ENCODE measurements at regions not wholly inside any gene's neighbourhood (a gene's known extent, or its start where the extent isn't known, plus 50 kb on each side); places are given as distances from the start of the nearest gene placed in this dataset.

DNA sequence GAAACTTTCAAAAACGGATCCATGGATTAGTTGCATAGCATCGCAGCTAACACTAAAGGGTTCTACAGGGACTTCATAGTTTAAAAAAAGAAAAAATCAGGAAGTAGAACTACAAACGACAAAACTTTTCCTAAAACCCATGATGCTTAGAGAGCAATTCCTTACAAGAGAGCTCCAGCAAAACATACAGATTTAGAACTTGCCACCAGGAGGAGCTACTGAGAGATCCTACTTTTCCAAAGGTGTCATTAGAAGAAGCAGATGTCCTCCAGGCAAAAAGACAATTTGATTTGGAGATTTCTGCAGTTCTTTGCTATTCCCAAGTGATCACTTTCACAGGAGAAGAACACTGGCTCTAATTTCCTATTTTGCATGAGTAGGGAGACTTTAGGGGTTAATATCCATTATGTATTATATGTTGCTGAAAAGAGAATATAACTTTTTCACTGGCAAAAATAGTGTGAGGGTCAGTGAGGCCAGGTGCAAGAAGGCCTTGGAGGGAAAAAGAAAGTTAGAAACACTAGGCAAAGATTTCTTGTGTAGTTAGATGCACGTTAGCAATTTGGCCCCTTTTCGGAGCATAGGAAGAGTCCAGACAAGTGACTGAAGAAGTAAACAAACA lies 436.2 kb downstream of the SUCLG1 start:
- Histone ChIP-seq H3K9ac (ENCODE audit: low read length) (no peak overlapping the region), H3K79me2 (ENCODE audit: insufficient read depth, low read length) (no peaks in the 10 kb centered on the region), H3K4me3 (ENCODE audit: insufficient read depth, low read length, poor library complexity, severe bottlenecking) (no peak overlapping the region), H4K20me1 (ENCODE audit: low read depth, low read length) (no peaks in the 10 kb centered on the region), H2AFZ (ENCODE audit: low read depth, low read length, severe bottlenecking) (no peak overlapping the region), H3F3A (ENCODE audit: insufficient read depth) (no peaks in the 10 kb centered on the region), H3K4me2 (ENCODE audit: low read depth, low read length, poor library complexity, severe bottlenecking) (no peak overlapping the region), H3K27me3 (ENCODE audit: low read length) (no peaks in the 10 kb centered on the region), H3K9me2 (replicated peaks; ENCODE audit: insufficient read depth, low read length) (no peaks in the 10 kb centered on the region), H3K27ac (ENCODE audit: low read depth, low read length) (no peak overlapping the region), H3K9me3 (ENCODE audit: insufficient read depth, low read length) (no peaks in the 10 kb centered on the region), H3K36me3 (ENCODE audit: low read length) (no peaks in the 10 kb centered on the region)
- TF ChIP-seq, protein P1, sequence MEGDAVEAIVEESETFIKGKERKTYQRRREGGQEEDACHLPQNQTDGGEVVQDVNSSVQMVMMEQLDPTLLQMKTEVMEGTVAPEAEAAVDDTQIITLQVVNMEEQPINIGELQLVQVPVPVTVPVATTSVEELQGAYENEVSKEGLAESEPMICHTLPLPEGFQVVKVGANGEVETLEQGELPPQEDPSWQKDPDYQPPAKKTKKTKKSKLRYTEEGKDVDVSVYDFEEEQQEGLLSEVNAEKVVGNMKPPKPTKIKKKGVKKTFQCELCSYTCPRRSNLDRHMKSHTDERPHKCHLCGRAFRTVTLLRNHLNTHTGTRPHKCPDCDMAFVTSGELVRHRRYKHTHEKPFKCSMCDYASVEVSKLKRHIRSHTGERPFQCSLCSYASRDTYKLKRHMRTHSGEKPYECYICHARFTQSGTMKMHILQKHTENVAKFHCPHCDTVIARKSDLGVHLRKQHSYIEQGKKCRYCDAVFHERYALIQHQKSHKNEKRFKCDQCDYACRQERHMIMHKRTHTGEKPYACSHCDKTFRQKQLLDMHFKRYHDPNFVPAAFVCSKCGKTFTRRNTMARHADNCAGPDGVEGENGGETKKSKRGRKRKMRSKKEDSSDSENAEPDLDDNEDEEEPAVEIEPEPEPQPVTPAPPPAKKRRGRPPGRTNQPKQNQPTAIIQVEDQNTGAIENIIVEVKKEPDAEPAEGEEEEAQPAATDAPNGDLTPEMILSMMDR (IDR thresholded peaks at IDR 0.05; ENCODE audit: insufficient read depth, low read length, poor library complexity, severe bottlenecking): peak; percentile 59
- no peak for TF ChIP-seq EZH2phosphoT487 (conservative IDR thresholded peaks at IDR 0.05; ENCODE audit: low read length)

DNA sequence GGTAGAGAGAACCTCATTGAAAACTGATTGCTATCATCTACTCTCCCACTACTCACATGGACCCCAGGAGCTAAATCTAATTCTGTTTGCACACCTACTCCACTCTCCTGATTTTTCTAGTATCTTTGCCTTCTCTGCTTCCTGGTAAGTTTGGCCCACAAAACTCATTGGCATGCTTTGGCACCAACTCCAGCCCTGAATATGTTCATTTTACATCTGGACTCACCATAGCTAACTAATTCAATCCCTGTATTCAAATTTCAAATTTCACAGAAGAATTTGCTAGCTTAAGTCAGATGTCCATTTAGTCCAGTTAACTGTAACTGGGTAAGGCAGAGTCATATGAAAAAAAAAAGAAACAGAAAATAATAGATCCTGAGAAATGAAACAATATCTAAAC lies 442.1 kb downstream of the SUCLG1 start:
- H4K20me1 ChIP-seq (ENCODE audit: low read depth, low read length): no peaks in the 10 kb centered on the region
- H3K27ac ChIP-seq (ENCODE audit: low read depth, low read length): no peak overlapping the region
- no peak overlapping the region for H3K4me2 ChIP-seq (ENCODE audit: low read depth, low read length, poor library complexity, severe bottlenecking)
- no peaks in the 10 kb centered on the region for H3K79me2 ChIP-seq (ENCODE audit: insufficient read depth, low read length)
- H3K36me3 ChIP-seq (ENCODE audit: low read length): no peaks in the 10 kb centered on the region
- no peaks in the 10 kb centered on the region for H3K9me2 ChIP-seq (replicated peaks; ENCODE audit: insufficient read depth, low read length)
- no peak for TF ChIP-seq EZH2phosphoT487 (conservative IDR thresholded peaks at IDR 0.05; ENCODE audit: low read length)
- TF ChIP-seq, protein P1 (IDR thresholded peaks at IDR 0.05; ENCODE audit: insufficient read depth, low read length, poor library complexity, severe bottlenecking): no peak
- no peak overlapping the region for H2AFZ ChIP-seq (ENCODE audit: low read depth, low read length, severe bottlenecking)
- H3F3A ChIP-seq (ENCODE audit: insufficient read depth): no peaks in the 10 kb centered on the region
- no peak overlapping the region for H3K4me3 ChIP-seq (ENCODE audit: insufficient read depth, low read length, poor library complexity, severe bottlenecking)
- no peak overlapping the region for H3K9ac ChIP-seq (ENCODE audit: low read length)
- H3K9me3 ChIP-seq (ENCODE audit: insufficient read depth, low read length): no peaks in the 10 kb centered on the region
- no peaks in the 10 kb centered on the region for H3K27me3 ChIP-seq (ENCODE audit: low read length)

DNA sequence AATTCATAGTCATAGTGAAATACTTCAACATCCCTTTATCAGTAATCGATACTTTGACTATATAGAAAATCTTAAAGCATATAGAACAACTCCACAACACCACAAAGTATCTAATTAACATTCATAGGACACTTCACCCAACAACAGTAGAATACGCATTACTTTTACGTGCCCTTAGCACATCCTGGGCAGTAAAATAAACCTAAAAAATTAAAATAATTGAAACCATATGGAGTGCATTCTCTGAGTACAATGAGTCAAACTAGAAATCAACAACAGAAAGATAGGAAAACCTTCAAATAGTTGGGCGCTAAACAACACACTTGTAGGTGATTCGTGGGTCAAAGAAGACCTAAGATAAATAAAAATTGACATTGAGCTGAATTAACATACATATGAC lies 442.9 kb downstream of the SUCLG1 start:
- no peaks in the 10 kb centered on the region for H3K36me3 ChIP-seq (ENCODE audit: low read length)
- H3K9ac ChIP-seq (ENCODE audit: low read length): no peak overlapping the region
- H3K9me3 ChIP-seq (ENCODE audit: insufficient read depth, low read length): no peaks in the 10 kb centered on the region
- H3K27ac ChIP-seq (ENCODE audit: low read depth, low read length): no peak overlapping the region
- no peak overlapping the region for H2AFZ ChIP-seq (ENCODE audit: low read depth, low read length, severe bottlenecking)
- H4K20me1 ChIP-seq (ENCODE audit: low read depth, low read length): no peaks in the 10 kb centered on the region
- H3K27me3 ChIP-seq (ENCODE audit: low read length): no peaks in the 10 kb centered on the region
- no peaks in the 10 kb centered on the region for H3K79me2 ChIP-seq (ENCODE audit: insufficient read depth, low read length)
- no peak overlapping the region for H3K4me2 ChIP-seq (ENCODE audit: low read depth, low read length, poor library complexity, severe bottlenecking)
- H3K4me3 ChIP-seq (ENCODE audit: insufficient read depth, low read length, poor library complexity, severe bottlenecking): no peak overlapping the region
- no peaks in the 10 kb centered on the region for H3F3A ChIP-seq (ENCODE audit: insufficient read depth)
- TF ChIP-seq EZH2phosphoT487 (conservative IDR thresholded peaks at IDR 0.05; ENCODE audit: low read length): no peak
- TF ChIP-seq, protein P1 (IDR thresholded peaks at IDR 0.05; ENCODE audit: insufficient read depth, low read length, poor library complexity, severe bottlenecking): no peak
- no peaks in the 10 kb centered on the region for H3K9me2 ChIP-seq (replicated peaks; ENCODE audit: insufficient read depth, low read length)

All from SU-DHL-6 (cell line).